ENCODE measurements at regions not wholly inside any gene's neighbourhood (a gene's known extent, or its start where the extent isn't known, plus 50 kb on each side); places are given as distances from the start of the nearest gene placed in this dataset.

GRCh38 chr3:106276755-106277612 lies 408.2 kb upstream of the CBLB start:
- H3K27ac ChIP-seq: no peak overlapping the region
- no peaks in the 10 kb centered on the region for H3K79me2 ChIP-seq
- H3K4me3 ChIP-seq: no peak overlapping the region
- H4K20me1 ChIP-seq (ENCODE audit: insufficient read depth, poor library complexity, severe bottlenecking): no peaks in the 10 kb centered on the region
- no peaks in the 10 kb centered on the region for H3K9me3 ChIP-seq (ENCODE audit: low read depth)
- H3K36me3 ChIP-seq (replicated peaks; ENCODE audit: insufficient read depth, low read depth): no peaks in the 10 kb centered on the region
- no peak for DNase-seq (ENCODE audit: low spot score)
- no peaks in the 10 kb centered on the region for H3K27me3 ChIP-seq
- peaks cover 14% of the 10 kb centered on the region for H3K4me1 ChIP-seq (ENCODE audit: insufficient read depth)
- no peak overlapping the region for H3K4me2 ChIP-seq
- no peaks in the 10 kb centered on the region for H3K9me2 ChIP-seq (replicated peaks; ENCODE audit: insufficient read depth)
- WGBS (ENCODE audit: low lambda C conversion rate, missing lambda C conversion rate): 92% methylated on average over 6 of the region's 6 CpGs
- no peak for TF ChIP-seq EZH2 (IDR thresholded peaks at IDR 0.05; ENCODE audit: borderline replicate concordance)
- TF ChIP-seq, protein P1, sequence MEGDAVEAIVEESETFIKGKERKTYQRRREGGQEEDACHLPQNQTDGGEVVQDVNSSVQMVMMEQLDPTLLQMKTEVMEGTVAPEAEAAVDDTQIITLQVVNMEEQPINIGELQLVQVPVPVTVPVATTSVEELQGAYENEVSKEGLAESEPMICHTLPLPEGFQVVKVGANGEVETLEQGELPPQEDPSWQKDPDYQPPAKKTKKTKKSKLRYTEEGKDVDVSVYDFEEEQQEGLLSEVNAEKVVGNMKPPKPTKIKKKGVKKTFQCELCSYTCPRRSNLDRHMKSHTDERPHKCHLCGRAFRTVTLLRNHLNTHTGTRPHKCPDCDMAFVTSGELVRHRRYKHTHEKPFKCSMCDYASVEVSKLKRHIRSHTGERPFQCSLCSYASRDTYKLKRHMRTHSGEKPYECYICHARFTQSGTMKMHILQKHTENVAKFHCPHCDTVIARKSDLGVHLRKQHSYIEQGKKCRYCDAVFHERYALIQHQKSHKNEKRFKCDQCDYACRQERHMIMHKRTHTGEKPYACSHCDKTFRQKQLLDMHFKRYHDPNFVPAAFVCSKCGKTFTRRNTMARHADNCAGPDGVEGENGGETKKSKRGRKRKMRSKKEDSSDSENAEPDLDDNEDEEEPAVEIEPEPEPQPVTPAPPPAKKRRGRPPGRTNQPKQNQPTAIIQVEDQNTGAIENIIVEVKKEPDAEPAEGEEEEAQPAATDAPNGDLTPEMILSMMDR (IDR thresholded peaks at IDR 0.05; ENCODE audit: poor library complexity): no peak
- TF ChIP-seq EZH2phosphoT487 (IDR thresholded peaks at IDR 0.05; ENCODE audit: low read depth, severe bottlenecking, unreplicated experiment): no peak
- no peak overlapping the region for H2AFZ ChIP-seq

GRCh38 chr3:106277731-106278130 lies 408.9 kb upstream of the CBLB start:
- Histone ChIP-seq H3K27me3 (no peaks in the 10 kb centered on the region), H3K79me2 (no peaks in the 10 kb centered on the region), H3K27ac (no peak overlapping the region), H3K4me2 (no peak overlapping the region), H3K36me3 (replicated peaks; ENCODE audit: insufficient read depth, low read depth) (no peaks in the 10 kb centered on the region), H3K9me3 (ENCODE audit: low read depth) (no peaks in the 10 kb centered on the region), H3K4me3 (no peak overlapping the region), H3K4me1 (ENCODE audit: insufficient read depth) (peaks cover 18% of the 10 kb centered on the region), H3K9me2 (replicated peaks; ENCODE audit: insufficient read depth) (no peaks in the 10 kb centered on the region), H2AFZ (no peak overlapping the region), H4K20me1 (ENCODE audit: insufficient read depth, poor library complexity, severe bottlenecking) (no peaks in the 10 kb centered on the region)
- 91% methylated on average over 1 of the region's 1 CpG for WGBS (ENCODE audit: low lambda C conversion rate, missing lambda C conversion rate)
- no peak for DNase-seq (ENCODE audit: low spot score)
- no peak for TF ChIP-seq EZH2 (IDR thresholded peaks at IDR 0.05; ENCODE audit: borderline replicate concordance)
- TF ChIP-seq EZH2phosphoT487 (IDR thresholded peaks at IDR 0.05; ENCODE audit: low read depth, severe bottlenecking, unreplicated experiment): no peak
- TF ChIP-seq, protein P1 (IDR thresholded peaks at IDR 0.05; ENCODE audit: poor library complexity): no peak

- no peak overlapping the region for H3K4me3 ChIP-seq
- no peaks in the 10 kb centered on the region for H3K27me3 ChIP-seq
- H2AFZ ChIP-seq: no peak overlapping the region
- H3K27ac ChIP-seq: peak overlapping the region; percentile 41
- DNase-seq (ENCODE audit: low spot score): peak; percentile 19
- no peaks in the 10 kb centered on the region for H3K36me3 ChIP-seq (replicated peaks; ENCODE audit: insufficient read depth, low read depth)
- H3K9me3 ChIP-seq (ENCODE audit: low read depth): no peaks in the 10 kb centered on the region
- no peaks in the 10 kb centered on the region for H3K9me2 ChIP-seq (replicated peaks; ENCODE audit: insufficient read depth)
- H3K4me1 ChIP-seq (ENCODE audit: insufficient read depth): peaks cover 18% of the 10 kb centered on the region
- no peaks in the 10 kb centered on the region for H3K79me2 ChIP-seq
- TF ChIP-seq EZH2phosphoT487 (IDR thresholded peaks at IDR 0.05; ENCODE audit: low read depth, severe bottlenecking, unreplicated experiment) (no peak), EZH2 (IDR thresholded peaks at IDR 0.05; ENCODE audit: borderline replicate concordance) (no peak)
- TF ChIP-seq, protein P1 (IDR thresholded peaks at IDR 0.05; ENCODE audit: poor library complexity): no peak
- H4K20me1 ChIP-seq (ENCODE audit: insufficient read depth, poor library complexity, severe bottlenecking): no peaks in the 10 kb centered on the region
- 5% methylated on average over 2 of the region's 2 CpGs for WGBS (ENCODE audit: low lambda C conversion rate, missing lambda C conversion rate)
- H3K4me2 ChIP-seq: peak overlapping the region; percentile 8
These were observed 412.4 kb upstream of the CBLB start for GRCh38 chr3:106281221-106281620.
